HG03159 (cell line): ENCODE measurements at regions not wholly inside any gene's neighbourhood (a gene's known extent, or its start where the extent isn't known, plus 50 kb on each side); places are given as distances from the start of the nearest gene placed in this dataset.
"Not testable (repeated sequence)": the region's sequence is repeated elsewhere in the genome, so short reads cannot be mapped to it uniquely, and the experiment has no call there.

Experiments
- ATAC-seq: cut with Tn5 transposase; IDR thresholded peaks from one replicate; pipeline ENCODE4 v1.9.1; 2021; ENCODE audit warnings: mild to moderate bottlenecking, moderate library complexity; ENCODE audit not compliant: unreplicated experiment

GRCh38 chr13:44785401-44785800 is 203.9 kb downstream of the NUFIP1 start:
- ATAC-seq, result no peak

GRCh38 chr13:44784708-44785080 is 204.6 kb downstream of the NUFIP1 start:
- ATAC-seq, result no peak

- no peak for ATAC-seq
These were observed 205.1 kb downstream of the NUFIP1 start for GRCh38 chr13:44783994-44784707.

- ATAC-seq, result no peak
These were observed 204.6 kb upstream of the TSC22D1 start for GRCh38 chr13:44780591-44781280.

GRCh38 chr13:44778761-44779484 is 202.8 kb upstream of the TSC22D1 start:
- ATAC-seq, result no peak

GRCh38 chr13:44775290-44775689 is 199.2 kb upstream of the TSC22D1 start:
- not testable (repeated sequence) for ATAC-seq

- no peak for ATAC-seq
These were observed 194.8 kb upstream of the TSC22D1 start for GRCh38 chr13:44770951-44771350.

GRCh38 chr13:44769686-44770085 is 193.6 kb upstream of the TSC22D1 start:
- no peak for ATAC-seq

GRCh38 chr13:44768775-44769581 is 192.8 kb upstream of the TSC22D1 start:
- no peak for ATAC-seq

GRCh38 chr13:44768239-44768638 is 192.1 kb upstream of the TSC22D1 start:
- ATAC-seq, result peak; percentile 62

- no peak for ATAC-seq
These were observed 188.9 kb upstream of the TSC22D1 start for GRCh38 chr13:44765001-44765471.

GRCh38 chr13:44764302-44764692 is 188.2 kb upstream of the TSC22D1 start:
- no peak for ATAC-seq

- no peak for ATAC-seq
These were observed 187.6 kb upstream of the TSC22D1 start for GRCh38 chr13:44763615-44764301.

- no peak for ATAC-seq
These were observed 186.8 kb upstream of the TSC22D1 start for GRCh38 chr13:44762911-44763310.

GRCh38 chr13:44760434-44760833 is 184.3 kb upstream of the TSC22D1 start:
- ATAC-seq, result no peak

- no peak for ATAC-seq
These were observed 183.5 kb upstream of the TSC22D1 start for GRCh38 chr13:44759384-44760360.

- no peak for ATAC-seq
These were observed 182.7 kb upstream of the TSC22D1 start for GRCh38 chr13:44758630-44759383.

- no peak for ATAC-seq
These were observed 181.5 kb upstream of the TSC22D1 start for GRCh38 chr13:44757671-44758070.
